ENCODE measurements at regions not wholly inside any gene's neighbourhood (a gene's known extent, or its start where the extent isn't known, plus 50 kb on each side); places are given as distances from the start of the nearest gene placed in this dataset.
"Not testable (repeated sequence)": the region's sequence is repeated elsewhere in the genome, so short reads cannot be mapped to it uniquely, and the experiment has no call there.

DNA sequence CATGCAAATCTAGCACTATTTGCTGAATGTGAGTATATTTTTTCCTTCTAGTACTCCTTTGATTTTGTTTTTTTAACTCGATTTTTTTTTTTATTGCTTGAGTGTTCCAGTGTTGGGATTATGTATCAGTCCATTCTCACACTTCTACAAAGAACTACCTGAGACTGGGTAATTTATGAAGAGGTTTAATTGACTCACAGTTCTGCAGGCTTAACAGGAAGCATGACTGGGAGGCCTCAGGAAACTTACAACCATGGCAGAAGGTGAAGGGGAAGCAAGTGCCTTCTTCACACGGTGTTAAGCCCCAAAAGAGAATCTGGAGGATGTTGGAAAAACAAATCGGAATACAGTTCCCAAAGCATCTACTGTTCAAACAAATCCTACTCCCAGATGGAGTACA, 69.1 kb downstream of the ZNF518B start:
- DNase-seq, result not testable (repeated sequence)

DNA sequence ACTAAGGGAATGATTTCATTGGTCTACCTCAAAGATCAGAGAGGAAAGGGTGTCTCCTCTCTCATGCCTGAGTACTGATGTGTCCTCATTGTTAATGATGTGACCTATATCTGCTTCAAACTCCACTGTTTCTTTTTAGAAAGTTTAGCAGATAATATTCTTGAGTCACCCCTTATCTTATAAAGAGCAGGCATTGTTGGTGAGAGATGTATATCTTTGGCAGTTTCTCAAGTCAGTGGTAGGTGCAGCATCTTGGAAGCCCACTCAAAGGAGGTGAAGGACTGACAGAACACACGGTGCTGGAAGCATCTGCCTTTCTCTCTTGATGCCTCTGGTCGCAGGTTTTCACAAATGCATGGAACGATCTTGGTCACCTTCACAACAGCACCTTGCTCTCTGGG, 71.2 kb downstream of the ZNF518B start:
- no peak for DNase-seq

DNA sequence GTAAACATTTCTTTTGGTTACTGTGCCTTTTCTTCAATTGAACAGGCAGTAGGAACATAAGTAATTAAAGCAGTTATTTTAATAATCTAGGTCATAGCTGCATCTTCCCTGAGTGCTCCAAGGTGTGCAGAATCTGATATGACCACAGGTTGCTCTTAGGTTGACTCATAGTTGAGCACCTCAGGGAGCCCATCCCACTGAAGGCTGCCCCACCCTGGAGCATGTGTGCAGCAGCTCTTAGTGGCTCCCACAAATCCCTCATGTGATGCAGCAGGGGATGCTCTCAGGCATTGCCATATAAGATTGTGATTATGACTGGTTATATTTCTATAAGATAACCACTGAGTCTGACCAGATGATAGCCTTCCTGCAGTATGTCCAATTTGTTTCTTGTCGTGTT, 72.3 kb downstream of the ZNF518B start:
- DNase-seq, result no peak

DNA sequence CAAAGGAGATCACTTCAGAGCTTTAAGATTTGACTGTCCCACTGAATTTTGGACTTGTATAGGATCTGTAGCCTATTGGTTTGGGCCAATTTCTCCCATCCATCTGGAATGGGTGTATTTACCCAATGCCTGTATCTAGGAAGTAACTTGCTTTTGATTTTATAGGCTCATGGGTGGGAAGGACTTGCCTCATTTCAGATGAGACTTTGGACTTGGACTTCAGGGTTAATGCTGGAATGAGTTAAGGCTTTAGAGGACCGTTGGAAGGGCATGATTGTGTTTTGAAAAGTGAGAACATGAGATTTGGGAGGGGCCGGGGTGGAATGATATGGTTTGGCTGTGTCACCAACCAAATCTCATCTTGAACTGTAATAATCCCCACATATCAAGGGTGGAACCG, 73.8 kb downstream of the ZNF518B start:
- no peak for DNase-seq

DNA sequence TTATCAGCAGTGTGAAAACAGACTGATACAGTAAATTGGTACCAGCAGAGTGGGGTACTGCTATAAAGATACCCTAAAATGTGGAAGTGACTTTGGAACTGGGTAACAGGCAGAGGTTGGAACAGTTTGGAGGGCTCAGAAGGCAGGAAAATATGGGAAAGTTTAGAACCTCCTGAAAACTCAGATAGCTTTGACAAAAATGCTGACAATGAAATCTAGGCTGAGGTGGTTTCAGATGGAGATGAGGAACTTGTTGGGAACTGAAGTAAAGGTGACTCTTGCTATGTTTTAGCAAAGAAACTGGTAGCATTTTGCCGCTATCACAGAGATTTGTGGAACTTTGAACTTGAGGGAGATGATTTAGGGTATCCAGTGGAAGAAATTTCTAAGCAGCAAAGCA, 75.1 kb downstream of the ZNF518B start:
- DNase-seq, result not testable (repeated sequence)

DNA sequence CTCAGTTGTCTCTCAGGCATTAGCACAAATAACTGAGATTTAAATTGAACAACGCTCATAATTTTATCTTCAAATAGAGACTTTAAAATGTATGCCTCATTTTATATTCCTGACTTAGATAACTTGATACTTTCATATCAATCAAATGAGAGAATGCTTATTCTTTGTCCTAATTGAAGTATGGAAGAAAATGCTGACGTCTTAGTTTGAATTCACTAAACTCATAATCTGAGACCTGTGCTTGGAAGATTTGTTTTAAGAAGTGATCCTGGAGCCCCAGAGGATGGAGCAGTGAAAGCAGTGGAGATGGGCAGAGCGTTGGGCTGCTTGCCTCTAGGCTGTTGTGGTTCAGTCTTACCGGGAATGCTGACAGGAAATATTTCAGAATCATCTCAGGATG, 76.1 kb downstream of the ZNF518B start:
- DNase-seq, result no peak

DNA sequence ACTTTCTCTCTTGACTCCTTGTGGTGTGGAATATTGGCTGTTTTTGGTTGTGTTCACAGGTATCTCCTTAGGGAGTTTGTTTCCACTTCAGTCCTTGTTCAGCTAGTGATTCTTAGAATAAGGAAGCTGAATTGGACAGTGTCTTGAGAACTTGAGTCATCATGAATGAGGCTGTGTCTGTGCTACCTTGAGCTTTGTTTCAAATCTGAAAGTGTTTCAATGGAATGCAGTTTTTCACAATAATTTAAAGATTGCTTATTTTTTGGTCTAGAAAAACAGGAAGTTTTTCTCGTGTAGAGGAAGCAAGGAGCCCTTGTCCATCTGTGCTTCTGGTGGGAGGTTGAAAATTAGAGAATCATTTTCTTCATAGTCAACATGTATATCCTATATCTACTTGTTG, 76.5 kb downstream of the ZNF518B start:
- no peak for DNase-seq

DNA sequence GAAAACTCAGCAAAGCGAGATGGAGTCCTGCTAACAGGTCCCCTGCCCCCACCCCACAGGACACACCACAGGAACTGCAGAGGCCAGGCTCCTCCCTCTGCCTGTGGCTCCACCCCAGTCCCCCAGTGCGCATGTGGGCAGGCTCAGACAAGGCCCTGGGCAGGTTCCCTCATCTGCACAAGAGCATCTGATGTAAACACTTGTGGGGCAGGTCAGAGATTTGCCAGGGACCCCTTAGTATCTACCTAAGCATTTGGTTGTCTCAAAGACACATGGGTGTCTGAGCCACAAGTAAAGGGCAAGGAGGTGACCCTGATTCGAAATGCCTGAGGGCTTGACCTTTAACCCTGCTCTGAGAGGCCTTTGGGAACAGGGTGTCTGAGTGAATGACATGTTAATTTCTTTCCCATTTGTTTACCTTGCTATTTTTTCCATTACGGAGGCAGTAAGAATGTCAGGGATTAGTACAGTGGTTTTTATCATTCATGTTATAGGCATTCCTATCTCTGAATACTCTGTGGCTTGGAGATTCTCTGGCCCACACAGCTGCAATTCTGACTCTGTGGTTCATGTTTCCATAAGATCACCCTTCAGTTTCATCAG, 85.3 kb downstream of the ZNF518B start:
- no peak for DNase-seq

DNA sequence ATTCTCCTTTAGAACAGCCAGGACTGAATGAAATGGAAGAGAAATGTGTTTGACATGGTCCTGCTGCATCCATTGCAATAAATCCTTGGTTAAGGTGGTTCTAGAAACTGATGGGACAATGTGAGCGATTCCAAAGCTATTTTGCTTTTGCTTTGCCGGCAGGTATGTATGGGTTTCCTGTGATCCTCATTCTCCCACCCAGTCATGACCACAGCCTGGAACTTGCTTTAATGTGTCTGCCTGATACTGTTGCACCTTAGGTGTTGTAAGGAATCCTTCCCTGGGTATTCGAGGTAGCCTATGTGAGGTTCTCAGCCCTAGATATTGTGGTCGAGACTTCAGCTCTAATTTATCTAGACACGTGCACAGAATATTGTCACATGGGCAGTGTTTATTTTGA, 86.1 kb downstream of the ZNF518B start:
- no peak for DNase-seq

DNA sequence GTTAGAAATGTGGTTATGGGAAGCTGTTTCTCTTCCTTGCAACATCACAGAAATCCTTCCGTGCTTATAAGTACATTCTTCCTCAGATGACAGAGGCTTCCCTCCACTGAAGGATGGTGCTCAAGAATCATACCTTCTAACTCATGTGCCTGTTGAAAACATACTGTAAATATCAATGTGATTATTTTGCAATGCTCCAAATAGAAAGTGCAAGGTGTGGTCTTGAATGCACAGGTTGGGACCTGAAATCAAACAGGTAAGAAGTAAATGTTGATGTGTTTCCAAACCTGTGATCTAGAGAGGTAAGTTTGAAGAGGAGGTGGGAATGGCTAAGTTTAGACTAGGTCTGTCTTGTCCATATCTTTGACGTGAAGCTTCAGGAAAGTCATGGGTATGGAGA, 87.7 kb downstream of the ZNF518B start:
- DNase-seq, result no peak

DNA sequence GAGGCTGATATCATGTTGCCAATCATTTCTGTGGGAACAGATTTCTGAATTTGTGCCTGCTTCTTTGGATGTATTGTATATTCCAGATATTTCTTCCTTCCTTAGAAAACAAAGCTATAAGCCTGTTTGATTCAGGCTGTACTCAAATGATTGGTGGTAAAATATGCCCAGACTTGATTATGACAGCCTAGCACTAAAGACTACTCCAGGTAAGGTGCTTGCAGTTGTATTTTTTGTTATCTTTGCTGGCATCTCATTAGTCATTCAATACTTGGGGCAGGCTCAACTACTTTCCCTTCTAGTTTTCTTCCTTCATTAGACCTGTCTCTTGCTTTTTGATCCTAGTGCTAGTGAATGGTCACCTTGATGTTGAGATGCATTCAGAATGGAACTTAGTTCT, 90.6 kb downstream of the ZNF518B start:
- DNase-seq, result no peak

DNA sequence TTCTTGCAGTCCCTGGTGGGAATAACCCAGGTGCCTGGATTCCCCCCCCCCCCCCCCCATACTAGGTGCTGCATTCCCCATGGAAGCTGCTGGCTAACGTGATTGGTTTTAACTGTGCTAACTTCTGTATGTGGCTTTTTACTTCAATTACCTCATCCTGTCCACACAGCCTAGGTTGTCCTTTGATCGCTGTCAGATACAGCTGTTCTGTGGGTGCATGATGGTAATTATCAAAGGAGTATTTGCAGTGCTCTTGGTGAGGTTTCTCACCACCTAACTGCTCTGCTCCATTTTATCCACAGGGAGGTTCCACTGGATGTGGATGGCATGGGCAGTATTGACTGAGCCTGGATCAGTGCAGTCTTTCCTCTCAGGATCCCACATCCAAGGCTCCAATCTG, 93.0 kb downstream of the ZNF518B start:
- no peak for DNase-seq

DNA sequence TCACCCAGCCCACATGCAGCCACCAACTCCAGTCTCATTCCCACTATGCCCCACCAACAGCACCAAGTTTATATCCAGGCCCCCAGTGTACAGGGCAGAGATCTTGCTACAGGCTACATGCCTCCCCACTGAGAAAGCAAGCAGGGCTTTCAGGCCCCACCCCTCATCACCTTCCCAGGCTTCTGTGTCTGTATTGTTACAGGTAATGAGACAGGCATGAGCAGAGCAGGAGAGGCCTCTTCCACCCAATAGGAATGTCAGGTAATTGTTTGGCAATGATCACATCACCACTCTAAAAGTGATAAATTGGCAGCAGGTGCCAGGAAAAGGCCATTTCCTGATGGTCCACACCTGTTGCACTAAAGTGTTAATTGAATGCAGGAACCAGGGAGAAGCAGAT, 102.5 kb downstream of the ZNF518B start:
- DNase-seq, result no peak

DNA sequence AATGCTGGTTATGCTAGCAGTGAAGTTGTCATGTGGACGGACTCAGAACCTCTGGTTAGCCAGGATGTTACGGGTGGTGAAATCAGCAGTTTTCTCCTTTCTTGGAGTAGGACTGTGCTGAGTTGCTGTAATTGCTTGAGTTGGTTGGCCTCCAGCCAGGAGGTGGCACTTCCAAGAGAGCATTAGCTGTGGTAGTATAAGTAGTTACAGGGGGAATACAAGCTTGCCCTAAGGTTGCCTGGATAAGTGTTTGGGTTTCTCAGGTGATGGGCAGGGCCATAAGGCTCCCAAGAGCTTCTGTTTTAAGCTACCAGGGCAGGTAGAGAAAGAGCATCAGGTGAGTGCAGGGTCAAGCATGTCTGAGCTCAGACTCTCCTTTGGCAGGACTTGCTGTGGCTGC, 103.0 kb downstream of the ZNF518B start:
- no peak for DNase-seq

DNA sequence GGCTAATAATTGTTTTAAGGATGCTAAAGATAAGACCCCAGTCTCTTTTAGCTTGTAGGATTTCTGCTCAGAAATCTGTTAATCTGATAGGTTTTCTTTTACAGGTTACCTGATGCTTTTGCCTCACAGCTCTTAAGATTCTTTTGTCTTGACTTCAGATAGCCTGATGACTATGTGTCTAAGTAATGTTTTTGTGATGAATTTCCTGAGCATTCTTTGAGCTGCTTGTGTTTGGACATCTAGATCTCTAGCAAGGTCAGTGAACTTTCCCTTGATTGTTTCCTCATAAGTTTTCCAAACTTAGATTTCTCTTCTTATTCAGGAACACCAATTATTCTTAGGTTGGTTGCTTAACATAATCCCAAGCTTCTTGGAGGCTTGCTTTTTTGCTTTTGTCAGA, 104.1 kb downstream of the ZNF518B start:
- no peak for DNase-seq

DNA sequence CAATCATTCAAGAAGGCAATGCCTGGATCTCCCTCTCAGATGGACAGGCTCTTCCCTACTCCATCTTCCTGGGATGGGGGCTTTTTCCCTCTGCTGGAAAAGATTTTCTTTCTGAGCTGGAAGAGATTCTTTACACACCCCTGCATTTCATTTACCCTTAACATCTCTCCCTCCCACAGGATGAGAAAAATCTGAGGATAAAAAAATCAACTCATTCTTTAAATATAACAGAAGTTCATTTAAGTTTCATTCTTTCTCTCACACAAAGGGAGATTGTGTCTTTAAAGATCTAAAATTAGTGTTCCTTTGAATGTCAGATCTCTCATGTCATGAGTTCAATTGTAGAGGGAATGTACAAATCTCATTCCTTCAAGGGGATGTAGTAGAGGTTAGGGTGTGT, 109.0 kb downstream of the ZNF518B start:
- no peak for DNase-seq

DNA sequence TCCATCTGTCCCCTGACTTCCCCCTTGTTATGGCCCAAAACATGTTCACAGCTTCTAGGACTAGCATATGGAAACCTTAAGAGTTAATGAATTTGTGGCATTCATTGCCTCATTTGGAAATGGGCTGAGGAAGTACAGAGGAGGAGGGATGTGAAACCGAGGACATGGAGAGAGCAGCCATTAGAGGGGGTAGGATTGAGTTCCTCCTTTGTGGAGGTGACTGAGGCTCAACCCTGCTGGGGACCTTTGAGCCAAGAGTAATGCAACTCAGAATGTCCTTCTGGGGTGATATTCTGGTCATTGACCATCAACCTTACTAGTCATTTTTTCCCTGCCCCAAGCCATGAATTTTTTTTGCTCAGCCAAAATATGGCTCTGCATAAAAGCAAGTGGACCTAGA, 109.4 kb downstream of the ZNF518B start:
- no peak for DNase-seq

DNA sequence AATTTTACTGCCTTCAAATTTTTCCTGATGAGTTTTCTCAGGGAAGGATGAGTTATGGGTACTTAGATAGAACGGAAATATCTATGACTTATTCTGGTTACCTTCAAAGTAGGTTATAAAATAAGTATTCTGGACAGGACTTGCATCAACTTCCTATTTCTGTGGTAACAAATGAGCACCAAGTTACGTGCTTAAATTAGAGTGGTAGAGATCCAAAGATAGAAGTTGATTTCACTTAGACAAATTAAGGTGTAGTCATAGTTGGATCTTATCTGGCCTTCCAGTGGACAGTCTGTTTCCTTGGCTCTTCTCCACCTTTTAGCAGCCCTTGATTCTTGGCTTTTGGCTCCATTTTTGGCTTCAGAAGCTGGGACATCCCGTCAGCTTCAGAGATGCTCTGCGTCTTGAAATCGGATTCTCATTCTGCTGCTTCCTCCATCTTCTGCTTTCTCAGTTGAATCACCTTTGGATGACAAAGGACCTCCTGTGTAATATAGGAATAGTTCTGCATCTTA, 109.9 kb downstream of the ZNF518B start:
- no peak for DNase-seq

DNA sequence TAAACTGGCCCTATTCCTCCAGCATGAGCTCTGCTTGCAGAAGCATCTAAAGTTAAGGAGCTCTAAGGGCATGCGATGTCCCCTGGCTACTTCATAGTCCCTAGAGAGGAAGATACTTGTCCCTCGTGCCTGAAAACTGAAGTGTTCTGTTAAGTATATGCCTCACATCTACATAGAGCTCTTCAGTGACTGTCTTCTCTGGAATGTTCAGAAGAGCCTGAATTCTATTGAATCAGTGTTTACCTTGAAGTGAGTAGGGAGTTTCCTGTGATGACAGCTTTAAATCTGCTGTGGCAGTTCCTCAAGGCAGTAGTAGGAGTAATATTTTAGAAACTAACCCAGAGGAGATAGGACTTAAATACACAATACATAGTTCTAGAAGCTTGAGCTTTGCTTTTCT, 111.2 kb downstream of the ZNF518B start:
- no peak for DNase-seq

DNA sequence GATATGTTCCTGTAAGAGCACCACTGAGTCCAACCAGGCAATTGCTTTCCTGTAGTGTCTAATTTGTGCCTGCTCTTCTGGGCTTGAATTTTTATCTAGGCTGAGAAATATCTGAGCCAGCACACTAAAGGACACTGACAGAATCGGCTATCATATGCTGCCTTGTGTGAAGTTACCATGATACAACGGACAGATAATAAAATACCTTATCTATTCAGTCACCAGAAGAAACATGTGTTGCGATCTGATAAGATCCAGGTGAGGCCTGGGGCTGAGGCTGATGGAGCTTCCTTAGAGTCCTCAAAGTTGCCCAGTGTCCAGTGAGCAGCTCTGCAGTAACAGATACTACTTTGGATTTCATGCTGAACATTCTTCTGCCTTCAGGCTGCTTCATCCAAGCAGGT, 111.8 kb downstream of the ZNF518B start:
- DNase-seq, result no peak

DNA sequence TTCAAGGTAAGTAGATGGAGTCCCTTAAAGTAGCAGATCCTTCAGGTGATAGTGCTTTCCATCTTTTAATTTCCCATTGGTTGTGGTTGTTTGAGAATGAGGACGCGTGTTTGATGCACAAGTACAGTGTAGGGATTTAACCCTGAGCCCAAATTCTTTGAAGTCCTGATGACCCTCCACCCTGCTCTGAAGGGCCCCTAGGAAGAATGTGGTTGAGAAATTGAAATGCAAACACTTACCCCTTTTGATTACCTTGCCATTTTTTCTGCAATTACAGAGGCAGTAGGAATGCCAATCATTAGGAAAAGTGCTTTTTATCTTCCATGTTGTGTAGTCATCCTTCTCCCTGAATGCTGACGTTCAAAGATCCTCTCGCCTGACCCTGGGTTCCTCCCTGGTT, 112.4 kb downstream of the ZNF518B start:
- no peak for DNase-seq

DNA sequence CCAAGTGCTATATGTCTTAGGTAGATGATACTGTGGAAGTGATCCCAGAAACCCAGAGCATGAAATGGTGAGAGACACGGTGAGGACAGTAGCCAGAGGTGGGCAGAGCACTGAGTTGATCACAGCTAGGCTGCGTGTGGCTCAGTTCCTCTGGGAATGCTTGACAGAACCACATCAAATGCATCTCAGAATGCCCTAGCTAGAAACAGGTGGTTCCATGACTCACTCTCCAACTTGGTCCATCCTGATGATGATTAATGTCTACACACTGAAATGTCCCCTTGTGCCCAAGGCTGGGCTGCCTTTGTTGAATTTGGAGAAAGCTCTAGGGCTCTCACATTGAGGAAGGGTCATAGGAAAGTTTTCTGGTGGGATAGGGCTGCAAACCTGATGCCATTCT, 113.6 kb downstream of the ZNF518B start:
- no peak for DNase-seq

DNA sequence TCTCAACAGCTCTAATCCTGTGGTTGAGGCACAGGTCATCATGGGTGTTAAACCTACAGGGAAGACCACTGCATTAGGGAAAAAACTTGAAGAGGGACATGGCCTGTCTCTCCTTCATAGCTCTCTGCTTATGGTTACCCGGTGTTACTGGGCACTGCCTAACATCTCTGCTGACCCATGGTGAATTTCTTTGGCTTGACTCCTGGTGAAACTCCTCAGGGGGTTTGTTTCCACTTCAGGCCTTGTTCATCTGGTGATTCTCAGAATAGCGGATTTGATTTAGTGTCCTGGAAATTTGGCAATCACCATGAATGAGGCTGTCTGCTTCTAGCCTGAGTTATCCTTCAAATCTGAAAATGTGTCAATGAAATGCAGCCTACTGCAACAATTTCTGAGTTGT, 114.4 kb downstream of the ZNF518B start:
- DNase-seq, result no peak

DNA sequence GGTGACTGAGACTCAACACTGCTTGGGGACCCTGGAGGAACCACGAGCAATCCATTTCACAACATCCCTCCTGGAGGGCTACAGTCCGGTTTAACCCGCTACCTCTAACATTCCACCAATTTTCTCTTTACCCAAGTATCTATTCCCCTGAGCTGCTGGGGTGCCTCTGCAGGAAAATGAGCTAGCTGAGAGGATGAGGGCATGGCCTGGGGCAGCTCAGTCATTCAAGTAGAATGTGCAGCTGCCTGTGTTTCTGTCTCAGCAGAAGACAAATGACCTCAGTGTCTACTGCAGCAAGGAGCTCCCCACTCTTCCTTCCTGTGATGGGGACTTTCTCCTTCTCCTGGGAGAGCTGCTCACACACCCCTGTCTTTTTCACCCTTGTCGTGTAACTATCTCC, 120.8 kb downstream of the ZNF518B start:
- DNase-seq, result no peak

Measured in nucleus accumbens (tissue), 56 donors.